HEK293 (cell line): ENCODE measurements at regions not wholly inside any gene's neighbourhood (a gene's known extent, or its start where the extent isn't known, plus 50 kb on each side); places are given as distances from the start of the nearest gene placed in this dataset.

Experiments used
- ZNF707 ChIP-seq: fragments of 450-650 bp; formaldehyde crosslinking; IDR thresholded peaks from 2 replicates; pipeline ENCODE4 v1.5.1; 2016; ENCODE audit warnings: missing biosample characterization, missing genetic modification characterization
- ZNF777 ChIP-seq: fragments of 450-650 bp; formaldehyde crosslinking; IDR thresholded peaks from 2 replicates; pipeline ENCODE4 v1.5.1; 2017; ENCODE audit warnings: missing biosample characterization, missing genetic modification characterization, borderline replicate concordance
- TF ChIP-seq, protein P1 (sequence below): fragments of 450-650 bp; formaldehyde crosslinking; IDR thresholded peaks from 2 replicates; pipeline ENCODE4 v1.5.1; 2016; ENCODE audit warnings: missing biosample characterization, missing genetic modification characterization
- TF ChIP-seq, protein P2 (sequence below): IDR thresholded peaks from 2 replicates; pipeline ENCODE4 v1.6.1; 2011; ENCODE audit warnings: mild to moderate bottlenecking, low read depth, low read length, borderline replicate concordance
- TF ChIP-seq, protein P3 (sequence below): fragments of 450-650 bp; formaldehyde crosslinking; IDR thresholded peaks from 2 replicates; pipeline ENCODE4 v1.5.1; 2016; ENCODE audit warnings: missing biosample characterization, missing genetic modification characterization
- TF ChIP-seq, protein P4 (sequence below): fragments of 450-650 bp; formaldehyde crosslinking; IDR thresholded peaks from 2 replicates; pipeline ENCODE4 v1.5.1; 2016; ENCODE audit warnings: missing biosample characterization, missing genetic modification characterization
- TF ChIP-seq, protein P5 (sequence below): fragments of 450-650 bp; formaldehyde crosslinking; IDR thresholded peaks from 2 replicates; pipeline ENCODE4 v1.5.1; 2016; ENCODE audit warnings: missing biosample characterization, missing genetic modification characterization

DNA sequence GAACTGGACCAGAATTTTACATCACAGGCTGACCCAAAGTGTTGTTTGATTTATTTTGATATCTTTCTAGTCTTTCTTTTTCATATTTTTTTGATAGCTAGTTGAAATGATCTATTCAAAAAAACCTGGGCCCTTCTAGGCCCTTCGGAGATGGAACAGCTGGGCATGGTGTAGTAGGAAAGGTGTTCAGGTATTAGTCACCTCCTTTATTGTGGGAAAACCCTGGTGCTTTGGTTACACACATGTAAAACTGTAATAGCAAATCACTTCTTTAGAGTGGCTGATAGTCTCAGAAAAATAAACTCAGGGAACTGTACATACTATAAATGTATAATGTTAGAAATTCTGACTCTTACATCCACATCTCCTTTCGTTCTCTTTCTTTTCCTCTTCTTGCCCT lies 234.5 kb downstream of the PLA2G4A start:
- TF ChIP-seq, protein P1, sequence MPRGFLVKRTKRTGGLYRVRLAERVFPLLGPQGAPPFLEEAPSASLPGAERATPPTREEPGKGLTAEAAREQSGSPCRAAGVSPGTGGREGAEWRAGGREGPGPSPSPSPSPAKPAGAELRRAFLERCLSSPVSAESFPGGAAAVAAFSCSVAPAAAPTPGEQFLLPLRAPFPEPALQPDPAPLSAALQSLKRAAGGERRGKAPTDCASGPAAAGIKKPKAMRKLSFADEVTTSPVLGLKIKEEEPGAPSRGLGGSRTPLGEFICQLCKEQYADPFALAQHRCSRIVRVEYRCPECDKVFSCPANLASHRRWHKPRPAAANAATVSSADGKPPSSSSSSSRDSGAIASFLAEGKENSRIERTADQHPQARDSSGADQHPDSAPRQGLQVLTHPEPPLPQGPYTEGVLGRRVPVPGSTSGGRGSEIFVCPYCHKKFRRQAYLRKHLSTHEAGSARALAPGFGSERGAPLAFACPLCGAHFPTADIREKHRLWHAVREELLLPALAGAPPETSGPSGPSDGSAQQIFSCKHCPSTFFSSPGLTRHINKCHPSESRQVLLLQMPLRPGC (tag by site-specific recombination), result no peak
- TF ChIP-seq, protein P2, sequence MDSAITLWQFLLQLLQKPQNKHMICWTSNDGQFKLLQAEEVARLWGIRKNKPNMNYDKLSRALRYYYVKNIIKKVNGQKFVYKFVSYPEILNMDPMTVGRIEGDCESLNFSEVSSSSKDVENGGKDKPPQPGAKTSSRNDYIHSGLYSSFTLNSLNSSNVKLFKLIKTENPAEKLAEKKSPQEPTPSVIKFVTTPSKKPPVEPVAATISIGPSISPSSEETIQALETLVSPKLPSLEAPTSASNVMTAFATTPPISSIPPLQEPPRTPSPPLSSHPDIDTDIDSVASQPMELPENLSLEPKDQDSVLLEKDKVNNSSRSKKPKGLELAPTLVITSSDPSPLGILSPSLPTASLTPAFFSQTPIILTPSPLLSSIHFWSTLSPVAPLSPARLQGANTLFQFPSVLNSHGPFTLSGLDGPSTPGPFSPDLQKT, result no peak
- TF ChIP-seq, protein P3, sequence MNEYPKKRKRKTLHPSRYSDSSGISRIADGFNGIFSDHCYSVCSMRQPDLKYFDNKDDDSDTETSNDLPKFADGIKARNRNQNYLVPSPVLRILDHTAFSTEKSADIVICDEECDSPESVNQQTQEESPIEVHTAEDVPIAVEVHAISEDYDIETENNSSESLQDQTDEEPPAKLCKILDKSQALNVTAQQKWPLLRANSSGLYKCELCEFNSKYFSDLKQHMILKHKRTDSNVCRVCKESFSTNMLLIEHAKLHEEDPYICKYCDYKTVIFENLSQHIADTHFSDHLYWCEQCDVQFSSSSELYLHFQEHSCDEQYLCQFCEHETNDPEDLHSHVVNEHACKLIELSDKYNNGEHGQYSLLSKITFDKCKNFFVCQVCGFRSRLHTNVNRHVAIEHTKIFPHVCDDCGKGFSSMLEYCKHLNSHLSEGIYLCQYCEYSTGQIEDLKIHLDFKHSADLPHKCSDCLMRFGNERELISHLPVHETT (tag by site-specific recombination), result no peak
- TF ChIP-seq ZNF707 (tag by site-specific recombination), result no peak
- TF ChIP-seq, protein P4, sequence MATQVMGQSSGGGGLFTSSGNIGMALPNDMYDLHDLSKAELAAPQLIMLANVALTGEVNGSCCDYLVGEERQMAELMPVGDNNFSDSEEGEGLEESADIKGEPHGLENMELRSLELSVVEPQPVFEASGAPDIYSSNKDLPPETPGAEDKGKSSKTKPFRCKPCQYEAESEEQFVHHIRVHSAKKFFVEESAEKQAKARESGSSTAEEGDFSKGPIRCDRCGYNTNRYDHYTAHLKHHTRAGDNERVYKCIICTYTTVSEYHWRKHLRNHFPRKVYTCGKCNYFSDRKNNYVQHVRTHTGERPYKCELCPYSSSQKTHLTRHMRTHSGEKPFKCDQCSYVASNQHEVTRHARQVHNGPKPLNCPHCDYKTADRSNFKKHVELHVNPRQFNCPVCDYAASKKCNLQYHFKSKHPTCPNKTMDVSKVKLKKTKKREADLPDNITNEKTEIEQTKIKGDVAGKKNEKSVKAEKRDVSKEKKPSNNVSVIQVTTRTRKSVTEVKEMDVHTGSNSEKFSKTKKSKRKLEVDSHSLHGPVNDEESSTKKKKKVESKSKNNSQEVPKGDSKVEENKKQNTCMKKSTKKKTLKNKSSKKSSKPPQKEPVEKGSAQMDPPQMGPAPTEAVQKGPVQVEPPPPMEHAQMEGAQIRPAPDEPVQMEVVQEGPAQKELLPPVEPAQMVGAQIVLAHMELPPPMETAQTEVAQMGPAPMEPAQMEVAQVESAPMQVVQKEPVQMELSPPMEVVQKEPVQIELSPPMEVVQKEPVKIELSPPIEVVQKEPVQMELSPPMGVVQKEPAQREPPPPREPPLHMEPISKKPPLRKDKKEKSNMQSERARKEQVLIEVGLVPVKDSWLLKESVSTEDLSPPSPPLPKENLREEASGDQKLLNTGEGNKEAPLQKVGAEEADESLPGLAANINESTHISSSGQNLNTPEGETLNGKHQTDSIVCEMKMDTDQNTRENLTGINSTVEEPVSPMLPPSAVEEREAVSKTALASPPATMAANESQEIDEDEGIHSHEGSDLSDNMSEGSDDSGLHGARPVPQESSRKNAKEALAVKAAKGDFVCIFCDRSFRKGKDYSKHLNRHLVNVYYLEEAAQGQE (tag by site-specific recombination), result no peak
- TF ChIP-seq, protein P5, sequence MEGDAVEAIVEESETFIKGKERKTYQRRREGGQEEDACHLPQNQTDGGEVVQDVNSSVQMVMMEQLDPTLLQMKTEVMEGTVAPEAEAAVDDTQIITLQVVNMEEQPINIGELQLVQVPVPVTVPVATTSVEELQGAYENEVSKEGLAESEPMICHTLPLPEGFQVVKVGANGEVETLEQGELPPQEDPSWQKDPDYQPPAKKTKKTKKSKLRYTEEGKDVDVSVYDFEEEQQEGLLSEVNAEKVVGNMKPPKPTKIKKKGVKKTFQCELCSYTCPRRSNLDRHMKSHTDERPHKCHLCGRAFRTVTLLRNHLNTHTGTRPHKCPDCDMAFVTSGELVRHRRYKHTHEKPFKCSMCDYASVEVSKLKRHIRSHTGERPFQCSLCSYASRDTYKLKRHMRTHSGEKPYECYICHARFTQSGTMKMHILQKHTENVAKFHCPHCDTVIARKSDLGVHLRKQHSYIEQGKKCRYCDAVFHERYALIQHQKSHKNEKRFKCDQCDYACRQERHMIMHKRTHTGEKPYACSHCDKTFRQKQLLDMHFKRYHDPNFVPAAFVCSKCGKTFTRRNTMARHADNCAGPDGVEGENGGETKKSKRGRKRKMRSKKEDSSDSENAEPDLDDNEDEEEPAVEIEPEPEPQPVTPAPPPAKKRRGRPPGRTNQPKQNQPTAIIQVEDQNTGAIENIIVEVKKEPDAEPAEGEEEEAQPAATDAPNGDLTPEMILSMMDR, result no peak
- TF ChIP-seq ZNF777 (tag by site-specific recombination), result no peak
